GM20431 (cell line): ENCODE measurements at regions not wholly inside any gene's neighbourhood (a gene's known extent, or its start where the extent isn't known, plus 50 kb on each side); places are given as distances from the start of the nearest gene placed in this dataset.
"Not testable (repeated sequence)": the region's sequence is repeated elsewhere in the genome, so short reads cannot be mapped to it uniquely, and the experiment has no call there.

Experiments
- in situ Hi-C: fragments of 300-500 bp; cut with MseI, MboI; formaldehyde crosslinking; loops from one replicate; pipeline ENCODE4 v1.15.0; 2020; ENCODE audit warnings: low sequenced_read_pairs; ENCODE audit not compliant: unreplicated experiment

DNA sequence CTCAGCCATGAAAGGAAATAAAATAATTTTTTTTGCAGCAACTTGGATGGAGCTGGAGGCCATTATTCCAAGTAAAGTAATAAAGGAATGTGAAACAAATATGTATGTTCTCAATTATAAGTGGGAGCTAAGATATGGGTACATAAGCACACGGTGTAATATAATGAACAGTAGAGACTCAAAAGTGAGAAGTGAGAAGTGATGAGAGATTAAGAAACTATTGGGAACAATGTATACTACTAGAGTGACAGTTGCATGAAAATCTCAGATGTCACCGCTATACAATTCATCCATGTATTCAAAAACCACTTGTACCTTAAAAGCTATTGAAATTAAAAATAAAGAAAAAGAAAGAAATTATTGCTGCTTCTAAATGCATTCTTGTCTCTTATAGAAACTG, 182.9 kb upstream of the TACR3 start:
- in situ Hi-C loops, result no loop called here

DNA sequence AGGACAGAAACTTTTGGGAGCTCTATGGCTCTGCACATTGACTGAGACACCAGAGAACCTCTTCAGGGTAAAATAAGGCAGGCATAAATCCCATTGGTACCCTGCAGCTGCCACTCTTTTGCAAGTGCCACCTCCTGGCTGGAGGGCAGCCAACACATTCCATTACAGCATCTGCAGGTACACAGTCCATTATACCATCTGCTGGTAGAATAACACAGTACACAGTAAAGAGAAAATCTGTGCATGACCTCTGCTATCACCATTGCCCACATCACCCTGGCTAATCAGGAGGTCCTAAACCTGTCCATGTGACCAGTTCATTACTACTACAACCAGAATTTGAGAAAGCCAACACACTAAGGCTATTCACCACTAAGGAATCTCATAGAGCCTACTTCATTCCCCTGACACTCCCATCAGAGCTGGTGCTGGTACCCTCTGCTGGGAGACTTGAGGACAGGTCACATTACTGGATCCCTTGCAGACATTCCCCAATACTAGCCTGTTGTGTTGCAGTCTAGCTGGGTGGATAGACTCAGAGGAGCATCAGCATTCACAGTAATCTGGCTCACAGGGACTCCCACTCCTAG, 176.2 kb upstream of the TACR3 start:
- in situ Hi-C loops, result no loop called here

DNA sequence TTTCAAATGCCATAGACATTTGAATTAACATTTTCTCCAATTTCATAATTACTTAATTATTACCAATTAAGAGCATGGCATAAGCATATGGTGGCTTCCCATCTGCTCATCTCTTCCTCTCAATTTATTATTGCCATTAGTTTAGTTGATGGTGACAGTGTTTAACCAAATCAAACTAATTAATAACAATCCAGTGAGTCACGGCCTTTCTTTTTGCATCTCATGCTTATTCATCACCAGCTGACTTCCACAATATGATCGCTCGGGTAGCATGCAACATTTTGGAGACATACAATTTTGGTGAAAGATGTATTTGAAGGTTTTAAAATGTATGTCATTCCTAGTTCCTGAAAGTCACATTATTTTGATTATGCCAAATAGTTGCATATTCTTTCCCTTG, 172.8 kb upstream of the TACR3 start:
- in situ Hi-C loops, result no loop called here

DNA sequence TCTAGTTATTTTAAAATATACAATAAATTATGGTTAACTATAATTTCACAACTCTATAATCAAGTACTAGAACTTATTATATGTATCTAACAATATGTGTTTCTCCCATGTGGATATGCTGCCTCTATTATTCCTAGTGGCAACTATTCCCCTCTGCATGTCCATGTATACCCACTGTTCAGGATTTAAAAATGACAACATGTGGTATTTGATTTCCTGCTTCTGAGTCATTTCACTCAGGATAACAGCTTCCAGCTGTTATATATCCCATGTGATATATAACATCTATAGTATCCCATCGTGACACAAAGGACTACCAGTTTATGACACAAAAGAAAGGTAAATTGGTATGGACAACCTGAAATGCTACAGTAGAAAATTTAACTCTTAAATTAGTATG, 167.4 kb upstream of the TACR3 start:
- in situ Hi-C loops, result no loop called here

DNA sequence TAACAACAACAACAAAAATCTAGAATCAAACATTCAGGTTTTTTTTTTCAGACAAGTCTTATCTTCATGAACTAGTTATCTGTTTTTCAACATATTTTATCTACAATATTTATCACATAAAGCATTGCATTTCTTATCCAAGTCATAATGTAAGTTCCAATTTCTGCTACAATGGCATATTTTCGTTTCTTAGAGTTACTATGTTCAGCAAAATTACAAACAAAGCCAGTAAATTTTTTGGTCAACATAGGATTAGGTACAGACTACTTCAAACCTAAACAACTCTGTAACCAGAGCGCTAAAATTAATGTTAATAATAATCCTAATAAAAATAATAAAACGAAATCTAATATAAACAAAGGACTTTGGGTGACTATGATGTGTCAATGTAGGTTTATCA, 165.4 kb upstream of the TACR3 start:
- in situ Hi-C loops, result no loop called here

DNA sequence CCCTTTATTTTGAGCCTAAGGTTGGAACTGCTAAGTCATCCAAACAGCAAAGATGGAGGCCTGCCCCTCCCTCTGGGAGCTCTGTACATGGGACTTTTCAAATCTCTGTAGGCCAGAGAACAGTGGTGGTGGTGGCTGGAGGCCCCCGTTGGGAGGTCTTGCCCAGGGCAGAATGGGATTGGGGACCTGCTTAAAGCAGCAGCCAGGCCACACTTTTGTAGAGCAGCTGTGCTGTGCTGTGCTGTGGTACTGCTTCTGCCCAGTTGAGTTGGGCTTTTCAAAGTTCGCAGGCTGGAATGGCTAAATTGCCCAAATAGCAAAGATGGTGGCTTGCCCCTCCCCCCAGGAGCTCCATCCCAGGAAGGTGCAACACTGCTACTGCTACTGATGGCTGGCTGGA, 147.5 kb upstream of the TACR3 start:
- in situ Hi-C loops, result no loop called here

DNA sequence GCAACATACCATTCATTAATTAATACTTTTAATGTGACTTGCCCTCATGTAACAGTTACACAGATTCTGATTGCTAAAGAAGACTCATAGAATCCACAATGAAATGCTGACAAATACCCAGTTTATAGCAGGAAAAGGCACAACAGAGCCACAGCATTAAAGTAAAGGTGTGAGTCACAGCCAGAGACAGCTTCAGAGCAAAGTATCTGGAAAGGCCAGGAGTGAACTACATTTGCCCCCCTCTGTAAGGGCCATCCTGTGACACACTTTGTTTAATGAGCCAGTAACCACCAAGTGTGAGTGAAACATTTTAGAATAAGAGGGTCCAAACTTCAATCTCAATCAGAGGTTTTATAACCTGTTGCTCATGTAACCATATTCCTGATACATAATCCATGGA, 133.8 kb upstream of the TACR3 start:
- in situ Hi-C loops, result no loop called here

DNA sequence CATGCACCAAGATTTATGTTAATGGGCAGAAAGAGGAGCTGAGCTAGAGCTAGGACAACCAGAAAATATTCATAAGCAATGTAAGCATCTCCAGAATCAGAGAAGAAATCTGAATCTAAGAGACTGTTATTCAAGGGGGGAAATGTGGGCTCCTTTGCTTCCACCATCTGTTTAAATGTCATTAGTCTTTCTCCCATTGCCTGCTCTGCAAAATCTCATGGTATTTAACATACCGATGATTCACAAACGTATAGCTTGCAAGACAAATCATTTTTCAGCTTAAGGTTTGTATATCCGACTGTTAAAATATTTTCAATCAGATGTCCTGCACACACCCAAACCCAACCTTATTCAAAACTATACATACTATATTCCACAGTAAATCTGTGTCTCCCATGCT, 133.4 kb upstream of the TACR3 start:
- in situ Hi-C loops, result no loop called here

DNA sequence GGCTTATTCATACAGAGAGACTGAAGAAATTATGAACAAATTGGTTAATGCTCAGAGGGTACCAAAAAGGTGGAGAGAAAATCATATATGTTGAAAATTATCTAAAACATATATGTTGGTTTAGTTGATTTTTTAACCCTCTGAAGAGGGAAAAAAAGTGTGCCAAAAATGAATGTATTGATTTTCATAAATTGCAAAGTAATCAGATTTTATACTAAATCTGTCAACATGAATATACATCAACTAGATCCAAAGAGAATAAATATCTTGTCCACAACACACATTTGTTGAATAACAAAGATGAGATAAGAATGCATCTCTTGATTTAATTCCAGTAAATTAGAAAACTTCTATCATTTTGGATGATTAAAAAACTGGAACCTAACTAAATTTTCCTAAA, 125.3 kb upstream of the TACR3 start:
- in situ Hi-C loops, result no loop called here

DNA sequence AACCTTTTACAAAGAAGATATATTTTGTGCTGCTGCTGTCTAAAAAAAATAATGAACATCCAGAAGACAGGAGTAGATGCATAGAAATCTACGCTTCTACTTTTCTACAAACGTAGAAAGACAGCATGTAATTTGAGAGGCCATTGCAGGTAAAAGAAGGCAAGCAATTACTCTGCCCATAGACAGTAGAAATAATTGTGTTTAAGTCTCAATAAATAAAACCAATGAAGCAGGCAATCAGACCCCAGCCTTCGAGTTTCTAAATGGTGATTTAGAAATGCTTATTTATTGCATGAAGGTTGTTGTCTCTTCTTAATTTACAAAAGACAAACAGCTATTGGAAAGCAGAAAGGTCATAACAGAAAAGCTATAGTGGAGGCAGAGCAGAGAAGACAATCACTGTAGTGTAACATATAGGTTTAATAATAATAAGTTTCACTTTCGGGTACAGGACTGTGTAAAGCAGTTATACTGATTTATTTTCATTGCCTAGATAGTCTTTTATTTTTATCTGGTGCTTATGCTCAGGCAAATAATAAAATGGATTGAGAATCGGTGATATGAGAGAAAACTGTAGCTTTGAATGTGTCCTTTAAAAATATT, 123.0 kb upstream of the TACR3 start:
- in situ Hi-C loops, result no loop called here

DNA sequence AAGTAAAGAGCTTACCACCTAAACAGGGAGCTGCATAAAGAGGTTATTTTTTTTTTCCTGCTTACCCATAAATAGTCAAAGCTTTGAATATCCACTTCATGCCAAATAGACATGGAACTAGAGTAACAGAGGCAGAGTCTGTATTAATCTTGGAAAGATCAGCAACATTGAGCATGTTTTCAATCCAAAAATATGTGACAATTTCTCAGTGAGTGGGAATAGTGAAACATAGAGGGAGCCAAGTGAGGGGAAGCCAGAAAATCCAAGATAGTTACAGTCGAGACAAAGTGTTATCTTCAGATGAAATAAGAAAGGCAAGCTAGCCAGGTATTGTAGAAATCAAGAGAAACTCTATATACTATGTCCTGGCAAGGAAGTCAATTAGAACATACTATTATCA, 122.3 kb upstream of the TACR3 start:
- in situ Hi-C loops, result no loop called here

DNA sequence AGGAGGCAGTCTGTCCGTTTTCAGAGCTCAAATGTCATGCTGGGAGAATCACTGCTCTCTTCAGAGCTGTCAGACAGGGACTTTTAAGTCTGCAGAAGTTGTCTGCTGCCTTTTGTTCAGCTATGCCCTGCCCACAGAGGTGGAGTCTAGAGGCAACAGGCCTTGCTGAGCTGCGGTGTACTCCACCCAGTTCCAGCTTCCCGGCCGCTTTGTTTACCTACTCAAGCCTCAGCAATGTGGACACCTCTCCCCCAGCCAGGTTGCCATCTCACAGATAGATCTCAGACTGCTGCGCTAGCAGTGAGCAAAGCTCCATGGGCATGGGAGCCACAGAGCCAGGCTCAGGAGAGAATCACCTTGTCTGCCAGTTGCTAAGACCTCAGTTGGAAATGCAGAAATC, 90.5 kb upstream of the TACR3 start:
- in situ Hi-C loops, result not testable (repeated sequence)

DNA sequence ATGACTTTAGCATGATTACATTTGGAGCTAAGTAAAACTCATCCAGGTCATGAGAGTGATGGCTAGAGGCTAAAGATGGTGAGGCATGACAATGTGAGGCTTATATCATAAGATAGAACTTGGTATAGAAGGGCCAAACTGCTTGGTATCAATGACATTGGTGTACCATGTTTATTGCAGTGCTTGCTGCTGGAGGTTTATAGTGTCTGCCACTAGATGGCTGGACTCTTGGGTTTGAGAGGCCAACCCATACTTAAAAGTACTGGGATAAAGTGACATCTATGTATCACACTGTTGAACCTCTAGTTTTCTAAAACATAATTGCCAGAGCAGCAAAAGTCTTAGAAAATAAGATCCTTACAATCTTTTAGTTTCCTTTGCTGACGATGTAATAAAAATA, 83.0 kb upstream of the TACR3 start:
- in situ Hi-C loops, result no loop called here

DNA sequence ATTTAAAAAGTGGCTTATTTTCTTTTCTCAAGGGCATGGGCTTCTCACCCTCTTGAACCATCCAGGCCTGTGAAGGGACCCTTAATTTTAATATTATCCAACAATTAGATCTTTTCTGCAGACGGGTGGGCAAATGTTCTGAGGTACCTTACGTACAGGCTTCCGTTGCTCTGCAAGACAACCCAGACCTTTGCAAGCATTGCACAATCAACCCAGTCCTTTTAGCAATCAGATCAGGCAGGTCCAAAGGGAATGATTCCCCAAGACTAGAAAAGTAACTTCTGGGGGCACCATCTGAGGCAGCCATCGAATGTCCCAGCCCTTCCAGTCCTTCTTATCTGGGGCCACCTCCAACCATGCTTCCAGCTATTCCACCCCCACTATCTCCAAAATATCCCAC, 67.3 kb upstream of the TACR3 start:
- in situ Hi-C loops, result no loop called here

DNA sequence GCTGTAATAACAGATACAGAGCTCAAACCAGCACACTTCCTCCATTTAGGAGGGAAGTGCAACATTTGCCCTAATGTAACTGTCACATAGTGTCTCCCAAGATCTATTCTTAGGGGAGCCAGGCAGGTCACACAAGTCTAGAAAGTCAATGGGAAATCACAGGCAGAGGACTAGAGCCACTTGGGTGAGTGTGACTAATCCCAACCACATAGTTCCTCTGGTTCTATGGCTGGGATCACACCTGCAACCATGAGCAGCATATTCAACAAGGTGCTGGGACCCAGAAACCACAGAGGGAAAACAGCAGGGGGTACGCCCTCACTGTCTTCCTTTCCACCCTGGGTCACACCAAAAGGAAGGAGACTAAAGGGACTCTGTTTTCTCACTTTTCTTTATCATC, 66.8 kb upstream of the TACR3 start:
- in situ Hi-C loops, result no loop called here

DNA sequence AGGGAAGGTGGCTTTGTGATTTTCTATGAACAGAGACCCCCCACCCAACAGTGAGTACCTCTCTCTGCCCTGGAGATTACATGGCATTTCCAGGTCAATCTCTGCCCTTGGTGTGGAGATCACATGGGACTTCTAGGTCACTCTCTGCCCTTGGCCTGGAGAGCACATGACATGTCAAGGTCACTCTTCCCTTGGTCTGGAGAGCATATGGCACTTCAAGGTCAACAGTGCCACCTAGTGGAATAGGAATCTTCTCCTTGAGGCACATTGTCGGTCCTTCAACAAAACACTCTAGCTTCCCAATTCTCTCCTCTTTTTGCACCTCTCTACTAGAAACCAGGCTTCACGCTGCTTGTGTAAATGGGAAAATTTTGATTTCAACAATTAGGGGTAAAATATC, 66.2 kb upstream of the TACR3 start:
- in situ Hi-C loops, result no loop called here

DNA sequence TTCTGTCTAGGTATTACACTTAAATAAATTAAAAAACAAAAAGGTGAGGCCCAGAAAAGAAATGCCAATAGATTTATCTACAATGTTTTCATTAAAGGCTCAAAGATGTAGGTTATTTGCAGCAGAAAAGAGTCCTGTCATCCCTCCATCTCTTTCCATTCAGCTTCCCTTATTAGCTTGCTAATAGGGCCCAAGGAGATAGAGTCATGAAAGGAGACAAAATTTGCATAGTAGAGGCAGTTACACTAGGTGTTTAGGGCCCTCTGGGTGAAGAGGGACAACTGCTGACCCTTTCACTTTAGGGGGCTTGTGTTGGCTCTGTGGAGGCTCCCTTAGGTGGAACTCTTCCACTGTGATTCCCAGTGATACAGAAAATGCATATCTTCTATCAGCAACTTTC, 58.4 kb upstream of the TACR3 start:
- in situ Hi-C loops, result no loop called here

DNA sequence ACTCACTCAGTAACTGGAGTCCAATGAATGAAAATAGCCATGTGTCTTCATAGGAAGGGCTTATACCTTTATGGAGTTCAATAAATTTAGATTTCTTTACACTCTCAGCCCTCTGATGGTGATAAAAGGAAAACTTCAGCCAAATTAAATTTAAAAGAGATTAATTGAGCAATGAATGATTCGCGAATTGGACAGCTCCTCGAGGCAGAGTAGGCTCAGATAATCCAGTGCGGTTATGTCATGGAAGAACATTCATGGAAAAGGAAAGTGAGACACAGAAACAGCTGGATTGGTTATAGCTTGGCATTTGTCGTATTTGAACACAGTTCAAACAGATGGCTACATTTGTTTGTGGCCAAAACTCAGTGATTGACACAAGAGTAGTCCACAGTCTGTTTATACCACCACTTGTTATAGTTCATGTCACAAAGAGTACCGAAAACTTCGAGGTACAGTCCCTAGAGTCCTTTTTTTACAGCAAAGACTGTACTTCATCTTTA, 54.6 kb upstream of the TACR3 start:
- in situ Hi-C loops, result no loop called here

DNA sequence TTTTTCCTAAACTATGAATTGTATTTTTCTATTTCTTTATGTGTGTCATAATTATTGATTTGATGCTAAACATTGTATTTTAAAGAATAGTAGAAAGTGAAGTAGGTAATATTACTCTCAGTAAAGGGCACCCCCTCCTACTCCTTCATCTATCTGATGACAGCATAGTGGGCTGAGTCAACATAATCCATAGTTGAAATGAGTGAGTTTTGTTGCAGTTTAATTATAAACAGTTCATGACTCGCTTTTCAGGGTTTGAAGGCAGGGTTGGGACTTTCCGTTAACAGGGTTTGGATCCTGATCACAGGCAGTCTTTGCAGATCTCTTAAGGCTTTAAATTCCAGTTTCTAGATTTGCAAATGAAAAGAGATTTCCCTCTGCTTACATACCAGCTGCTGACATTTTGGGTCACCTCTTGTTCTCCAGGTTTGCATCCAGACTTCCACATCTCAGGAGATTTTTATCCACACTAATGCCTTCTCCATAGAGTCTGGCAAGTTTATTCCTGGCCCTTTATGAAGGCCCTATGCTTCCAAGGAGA, 54.0 kb upstream of the TACR3 start:
- in situ Hi-C loops, result no loop called here
